ENCODE measurements at regions not wholly inside any gene's neighbourhood (a gene's known extent, or its start where the extent isn't known, plus 50 kb on each side); places are given as distances from the start of the nearest gene placed in this dataset.

DNA sequence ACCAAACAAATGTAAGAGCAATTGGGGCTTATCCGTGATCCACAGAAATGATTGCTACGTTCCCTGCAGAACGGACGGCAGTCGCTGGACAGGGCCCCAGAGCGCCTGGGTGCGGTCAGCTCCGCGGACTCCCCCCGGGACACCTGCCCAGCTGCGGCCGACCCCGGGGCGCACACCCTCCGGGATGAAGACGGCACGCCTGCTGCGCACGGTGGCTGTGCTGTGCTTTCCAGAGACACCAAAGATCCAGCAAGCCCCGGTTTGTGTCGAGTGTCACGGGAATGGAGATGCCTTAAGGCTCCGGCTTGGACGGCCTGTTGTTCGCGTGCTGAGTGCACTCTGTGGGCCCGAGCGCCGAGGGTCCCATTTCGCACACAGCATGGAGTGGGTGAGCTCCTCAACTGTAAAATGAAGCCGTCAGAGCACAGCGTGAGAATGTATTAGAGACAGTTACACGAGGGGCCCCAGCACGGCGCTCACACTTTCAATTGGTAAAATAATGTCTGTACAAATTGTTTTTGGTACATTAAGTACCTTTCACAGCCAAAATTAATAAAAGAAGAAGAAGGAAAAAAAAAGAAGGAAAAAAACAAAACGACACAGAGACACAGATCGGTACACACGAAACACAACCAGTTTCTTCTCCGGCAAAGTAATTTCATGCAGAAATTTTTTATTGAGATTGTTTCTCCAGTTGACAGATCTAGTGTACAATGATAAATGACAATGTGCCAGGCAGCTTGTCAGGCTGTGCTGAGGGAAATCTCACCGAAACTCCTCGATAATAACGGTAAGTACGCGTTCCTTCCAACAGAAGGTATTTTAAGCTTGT lies 615.8 kb upstream of the SALL3 start:
- TF ChIP-seq, protein P1, sequence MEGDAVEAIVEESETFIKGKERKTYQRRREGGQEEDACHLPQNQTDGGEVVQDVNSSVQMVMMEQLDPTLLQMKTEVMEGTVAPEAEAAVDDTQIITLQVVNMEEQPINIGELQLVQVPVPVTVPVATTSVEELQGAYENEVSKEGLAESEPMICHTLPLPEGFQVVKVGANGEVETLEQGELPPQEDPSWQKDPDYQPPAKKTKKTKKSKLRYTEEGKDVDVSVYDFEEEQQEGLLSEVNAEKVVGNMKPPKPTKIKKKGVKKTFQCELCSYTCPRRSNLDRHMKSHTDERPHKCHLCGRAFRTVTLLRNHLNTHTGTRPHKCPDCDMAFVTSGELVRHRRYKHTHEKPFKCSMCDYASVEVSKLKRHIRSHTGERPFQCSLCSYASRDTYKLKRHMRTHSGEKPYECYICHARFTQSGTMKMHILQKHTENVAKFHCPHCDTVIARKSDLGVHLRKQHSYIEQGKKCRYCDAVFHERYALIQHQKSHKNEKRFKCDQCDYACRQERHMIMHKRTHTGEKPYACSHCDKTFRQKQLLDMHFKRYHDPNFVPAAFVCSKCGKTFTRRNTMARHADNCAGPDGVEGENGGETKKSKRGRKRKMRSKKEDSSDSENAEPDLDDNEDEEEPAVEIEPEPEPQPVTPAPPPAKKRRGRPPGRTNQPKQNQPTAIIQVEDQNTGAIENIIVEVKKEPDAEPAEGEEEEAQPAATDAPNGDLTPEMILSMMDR (IDR thresholded peaks at IDR 0.05), result no peak
- TF ChIP-seq POLR2A (IDR thresholded peaks at IDR 0.05), result no peak
